HEK293T (cell line): ENCODE measurements at regions not wholly inside any gene's neighbourhood (a gene's known extent, or its start where the extent isn't known, plus 50 kb on each side); places are given as distances from the start of the nearest gene placed in this dataset.
A peak's percentile ranks its signal among the peaks of the same experiment; 100 is the strongest.

Experiments
- CTCF ChIA-PET: fragments of 350-600 bp; formaldehyde crosslinking; extraction: SDS; loops from one replicate; lab custom pipeline; 2021; ENCODE audit warnings: antibody characterized with exemption, inconsistent platforms; lab: Yijun Ruan, JAX
- POLR2A ChIA-PET: fragments of 350-600 bp; formaldehyde crosslinking; extraction: SDS; loops from one replicate; lab custom pipeline; 2020; ENCODE audit warnings: antibody characterized with exemption, inconsistent platforms; lab: Yijun Ruan, JAX
- DNase-seq: peaks from one replicate; pipeline ENCODE4 v3.0.0; 2012; ENCODE audit warnings: mixed read lengths; ENCODE audit errors: extremely low spot score
- ARNT ChIP-seq: fragments of 450-650 bp; IDR thresholded peaks from 2 replicates; pipeline ENCODE4 v1.6.1; 2017; ENCODE audit warnings: mild to moderate bottlenecking
- BHLHE40 ChIP-seq: fragments of 450-650 bp; IDR thresholded peaks from 2 replicates; pipeline ENCODE4 v1.6.1; 2016; ENCODE audit warnings: mild to moderate bottlenecking, moderate library complexity, borderline replicate concordance
- CTBP1 ChIP-seq: fragments of 450-650 bp; IDR thresholded peaks from 2 replicates; pipeline ENCODE4 v1.6.1; 2016; ENCODE audit warnings: borderline replicate concordance
- ELF4 ChIP-seq: fragments of 450-650 bp; IDR thresholded peaks from 2 replicates; pipeline ENCODE4 v1.6.1; 2017; ENCODE audit warnings: antibody characterized with exemption
- FOXA1 ChIP-seq: fragments of 450-650 bp; IDR thresholded peaks from 2 replicates; pipeline ENCODE4 v1.6.1; 2016; ENCODE audit warnings: mild to moderate bottlenecking
- FOXK2 ChIP-seq: fragments of 450-650 bp; IDR thresholded peaks from 2 replicates; pipeline ENCODE4 v1.6.1; 2016; ENCODE audit warnings: mild to moderate bottlenecking
- FOXM1 ChIP-seq: fragments of 450-650 bp; IDR thresholded peaks from 2 replicates; pipeline ENCODE4 v1.6.1; 2017; ENCODE audit warnings: mild to moderate bottlenecking, borderline replicate concordance
- HDGF ChIP-seq: fragments of 450-650 bp; IDR thresholded peaks from 2 replicates; pipeline ENCODE4 v1.6.1; 2017; ENCODE audit warnings: antibody characterized with exemption, borderline replicate concordance
- L3MBTL2 ChIP-seq: fragments of 450-650 bp; conservative IDR thresholded peaks from 2 replicates; pipeline ENCODE4 v1.6.1; 2016; ENCODE audit warnings: mild to moderate bottlenecking
- LEF1 ChIP-seq: fragments of 450-650 bp; IDR thresholded peaks from 2 replicates; pipeline ENCODE4 v1.6.1; 2017; ENCODE audit warnings: mild to moderate bottlenecking, borderline replicate concordance
- NFRKB ChIP-seq: fragments of 450-650 bp; IDR thresholded peaks from 2 replicates; pipeline ENCODE4 v1.6.1; 2016; ENCODE audit warnings: mild to moderate bottlenecking, moderate library complexity
- SP1 ChIP-seq: fragments of 450-650 bp; IDR thresholded peaks from 2 replicates; pipeline ENCODE4 v1.6.1; 2017
- SUZ12 ChIP-seq: fragments of 450-650 bp; IDR thresholded peaks from 2 replicates; pipeline ENCODE4 v1.6.1; 2016; ENCODE audit warnings: mild to moderate bottlenecking
- TARDBP ChIP-seq: fragments of 450-650 bp; IDR thresholded peaks from 2 replicates; pipeline ENCODE4 v1.6.1; 2016
- ZNF384 ChIP-seq: fragments of 450-650 bp; IDR thresholded peaks from 2 replicates; pipeline ENCODE4 v1.6.1; 2016
- TF ChIP-seq, protein P1 (sequence below): fragments of 450-650 bp; IDR thresholded peaks from 2 replicates; pipeline ENCODE4 v1.6.1; 2016

GRCh38 chr5:27252911-27253310, 214.5 kb upstream of the CDH9 start:
- DNase-seq = no peak
- TF ChIP-seq, protein P1, sequence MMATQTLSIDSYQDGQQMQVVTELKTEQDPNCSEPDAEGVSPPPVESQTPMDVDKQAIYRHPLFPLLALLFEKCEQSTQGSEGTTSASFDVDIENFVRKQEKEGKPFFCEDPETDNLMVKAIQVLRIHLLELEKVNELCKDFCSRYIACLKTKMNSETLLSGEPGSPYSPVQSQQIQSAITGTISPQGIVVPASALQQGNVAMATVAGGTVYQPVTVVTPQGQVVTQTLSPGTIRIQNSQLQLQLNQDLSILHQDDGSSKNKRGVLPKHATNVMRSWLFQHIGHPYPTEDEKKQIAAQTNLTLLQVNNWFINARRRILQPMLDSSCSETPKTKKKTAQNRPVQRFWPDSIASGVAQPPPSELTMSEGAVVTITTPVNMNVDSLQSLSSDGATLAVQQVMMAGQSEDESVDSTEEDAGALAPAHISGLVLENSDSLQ = no peak
- TF ChIP-seq ELF4 = no peak
- TF ChIP-seq TARDBP = no peak
- no peak for TF ChIP-seq SP1
- no peak for TF ChIP-seq ZNF384
- TF ChIP-seq FOXK2 = no peak
- no peak for TF ChIP-seq SUZ12
- no peak for TF ChIP-seq CTBP1
- no peak for TF ChIP-seq FOXA1
- TF ChIP-seq LEF1 = no peak
- TF ChIP-seq L3MBTL2 = no peak
- no peak for TF ChIP-seq FOXM1
- no peak for TF ChIP-seq BHLHE40
- no peak for TF ChIP-seq NFRKB
- TF ChIP-seq ARNT = no peak
- ChIA-PET POLR2A (no interaction called here), CTCF (no interaction called here)

DNA sequence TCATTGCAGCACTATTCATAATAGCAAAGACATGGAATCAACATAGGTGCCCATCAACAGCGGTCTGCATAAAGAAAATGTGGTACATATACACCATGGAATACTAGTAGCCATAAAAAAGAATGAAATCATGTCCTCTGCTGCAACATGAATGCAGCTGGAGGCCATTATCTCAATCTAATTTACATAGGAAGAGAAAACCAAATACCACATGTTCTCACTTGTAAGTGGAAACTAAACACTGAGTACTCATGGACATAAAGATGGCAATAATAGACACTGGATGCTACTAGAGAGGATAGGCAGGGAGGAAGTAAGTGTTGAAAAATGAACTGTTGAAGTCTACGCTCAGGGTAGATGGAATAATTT, 203.9 kb upstream of the CDH9 start:
- DNase-seq = no peak
- POLR2A ChIA-PET = no interaction called here
- CTCF ChIA-PET = interaction anchor here (0.6 kb wide), 1 partner anchor 546 kb away, joined by 3 read pairs; no protein-coding TSS in a partner anchor
- TF ChIP-seq SP1 = no peak
- TF ChIP-seq ARNT = no peak
- TF ChIP-seq SUZ12 = no peak
- TF ChIP-seq NFRKB = no peak
- TF ChIP-seq L3MBTL2 = no peak
- TF ChIP-seq CTBP1 = no peak
- TF ChIP-seq FOXK2 = no peak
- TF ChIP-seq FOXM1 = no peak
- TF ChIP-seq FOXA1 = no peak
- TF ChIP-seq, protein P1 = no peak
- no peak for TF ChIP-seq LEF1
- TF ChIP-seq ZNF384 = no peak
- TF ChIP-seq TARDBP = no peak
- TF ChIP-seq BHLHE40 = no peak
- no peak for TF ChIP-seq ELF4
- TF ChIP-seq HDGF = no peak

DNA sequence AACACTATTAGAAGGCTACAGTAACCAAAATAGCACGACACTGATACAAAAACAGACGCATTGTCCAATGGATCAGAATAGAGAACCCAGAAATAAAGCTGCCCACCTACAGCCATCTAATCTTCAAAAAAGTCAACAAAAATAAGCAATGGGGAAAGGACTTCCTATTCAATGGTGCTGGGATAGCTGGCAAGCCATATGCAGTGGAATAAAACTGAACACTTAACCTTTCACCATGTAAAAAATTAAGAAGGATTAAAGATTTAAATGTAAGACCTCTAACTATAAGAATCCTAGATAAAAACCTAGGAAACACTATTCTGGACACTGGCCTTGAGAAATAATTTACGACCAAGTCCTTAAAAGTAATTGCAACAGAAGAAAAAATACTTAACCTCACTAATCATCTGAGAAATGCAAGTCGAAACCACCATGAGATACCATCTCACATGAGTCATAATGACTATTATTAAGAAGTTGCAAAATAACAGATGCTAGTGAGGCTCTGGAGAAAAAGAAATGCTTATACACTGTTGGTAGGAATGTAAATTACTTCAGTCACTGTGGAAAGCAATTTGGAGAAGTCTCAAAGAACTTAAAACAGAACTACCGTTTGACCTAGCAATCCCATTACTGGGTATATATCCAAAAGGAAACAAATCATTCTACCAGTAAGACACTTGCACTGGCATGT, 203.3 kb upstream of the CDH9 start:
- no peak for TF ChIP-seq NFRKB
- TF ChIP-seq, protein P1 = peak; percentile 54
- ChIA-PET CTCF (no interaction called here), POLR2A (no interaction called here)
- no peak for DNase-seq

DNA sequence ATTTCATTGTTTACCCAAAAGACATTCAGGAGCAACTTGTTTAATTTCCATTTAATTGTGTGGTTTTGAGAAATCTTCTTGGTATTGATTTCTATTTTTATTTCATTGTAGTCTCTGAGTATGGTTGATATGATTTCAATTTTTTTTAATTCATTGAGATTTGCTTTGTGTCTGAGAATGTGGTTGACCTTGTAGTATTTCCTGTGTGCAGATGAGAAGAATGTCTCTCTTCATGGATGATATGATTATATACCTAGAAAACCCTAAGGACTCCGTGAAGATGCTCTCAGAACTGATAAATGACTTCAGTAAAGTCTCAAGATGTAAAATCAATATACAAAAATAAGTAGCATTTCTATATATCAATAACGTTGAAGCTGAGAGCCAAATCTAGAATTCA, 202.4 kb upstream of the CDH9 start:
- TF ChIP-seq LEF1 = no peak
- TF ChIP-seq SP1 = no peak
- no peak for TF ChIP-seq HDGF
- TF ChIP-seq NFRKB = no peak
- TF ChIP-seq BHLHE40 = no peak
- no peak for TF ChIP-seq ARNT
- TF ChIP-seq FOXK2 = no peak
- TF ChIP-seq CTBP1 = no peak
- no peak for TF ChIP-seq ELF4
- no peak for TF ChIP-seq L3MBTL2
- no peak for TF ChIP-seq SUZ12
- no peak for TF ChIP-seq FOXA1
- TF ChIP-seq, protein P1 = no peak
- ChIA-PET POLR2A (no interaction called here), CTCF (no interaction called here)
- DNase-seq = no peak

DNA sequence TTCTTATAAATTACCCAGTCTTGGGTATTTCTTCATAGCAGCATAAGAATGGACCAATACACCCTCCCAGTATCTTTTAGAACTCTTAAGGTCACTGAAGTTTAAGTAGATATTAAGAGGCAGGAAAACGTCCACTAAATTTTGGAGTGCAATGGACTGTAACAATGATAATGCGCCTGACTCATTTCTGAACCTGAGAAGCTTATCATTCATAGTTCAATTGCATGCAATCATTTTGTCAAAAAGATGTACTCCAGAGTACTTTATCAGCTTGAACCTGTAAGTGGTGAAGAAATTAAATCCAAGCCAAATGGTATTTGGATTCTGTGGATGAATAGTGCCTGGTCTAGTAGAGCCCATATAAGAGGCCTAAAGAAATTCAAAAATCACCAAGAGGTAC, 196.5 kb upstream of the CDH9 start:
- CTCF ChIA-PET = no interaction called here
- no peak for TF ChIP-seq ARNT
- TF ChIP-seq SP1 = no peak
- TF ChIP-seq BHLHE40 = no peak
- TF ChIP-seq LEF1 = no peak
- TF ChIP-seq NFRKB = no peak
- TF ChIP-seq ZNF384 = no peak
- TF ChIP-seq FOXA1 = no peak
- TF ChIP-seq FOXK2 = no peak

DNA sequence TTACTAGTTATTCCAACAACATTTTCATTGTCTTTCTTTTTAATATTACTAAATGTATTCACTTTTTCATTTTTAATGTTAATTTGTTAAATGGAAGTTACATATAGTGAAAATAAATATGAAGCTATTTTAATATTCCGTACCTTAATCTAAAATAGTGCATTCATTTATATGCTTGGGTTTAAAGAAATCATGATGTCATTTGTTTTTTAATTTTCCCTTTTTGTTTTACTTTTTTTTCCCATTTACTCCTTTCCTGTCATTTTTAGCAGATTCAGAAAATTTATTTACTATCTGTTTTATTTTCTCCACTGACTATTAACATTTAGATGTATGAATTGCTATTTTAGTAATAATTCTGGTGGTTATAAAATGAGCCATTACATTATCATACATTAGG, 183.0 kb upstream of the CDH9 start:
- ChIA-PET CTCF (no interaction called here), POLR2A (no interaction called here)
- TF ChIP-seq ELF4 (no peak), NFRKB (no peak), FOXK2 (no peak), ARNT (no peak), L3MBTL2 (no peak), TARDBP (no peak), LEF1 (no peak), ZNF384 (no peak), FOXM1 (no peak), HDGF (no peak), FOXA1 (no peak), BHLHE40 (no peak), SUZ12 (no peak), SP1 (no peak), CTBP1 (no peak)
- TF ChIP-seq, protein P1 = no peak
- no peak for DNase-seq

More for the DNA sequence above, 196.5 kb upstream of the CDH9 start:
- no peak for DNase-seq
- POLR2A ChIA-PET = no interaction called here
